GM21515 (cell line): ENCODE measurements at regions not wholly inside any gene's neighbourhood (a gene's known extent, or its start where the extent isn't known, plus 50 kb on each side); places are given as distances from the start of the nearest gene placed in this dataset.
A peak's percentile ranks its signal among the peaks of the same experiment; 100 is the strongest.

Source experiments
- ATAC-seq: cut with Tn5 transposase; IDR thresholded peaks from one replicate; pipeline ENCODE4 v1.9.1; 2021; ENCODE audit not compliant: unreplicated experiment

- peak; percentile 73 for ATAC-seq
Observed at GRCh38 chr6:98514073-98514720, 320.2 kb upstream of the POU3F2 start.

DNA sequence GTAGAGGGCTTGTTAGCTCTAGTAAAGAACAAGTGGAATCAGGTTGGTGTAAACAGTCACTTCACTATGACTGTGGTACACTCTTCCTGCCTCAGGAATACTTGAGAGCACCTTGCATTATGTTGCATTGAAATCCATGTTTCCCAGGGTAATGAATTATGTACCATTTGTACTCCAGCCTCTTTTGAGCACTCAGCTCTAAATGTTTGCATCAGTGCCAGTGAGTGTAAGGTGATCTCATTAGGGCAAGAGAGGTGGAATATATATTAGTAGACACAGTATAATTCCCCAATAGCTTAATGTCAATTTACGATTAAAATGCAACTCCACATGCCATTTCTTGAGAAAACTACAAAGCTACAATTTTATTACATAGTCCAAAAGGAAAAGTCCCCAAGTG lies 319.6 kb upstream of the POU3F2 start:
- no peak for ATAC-seq

DNA sequence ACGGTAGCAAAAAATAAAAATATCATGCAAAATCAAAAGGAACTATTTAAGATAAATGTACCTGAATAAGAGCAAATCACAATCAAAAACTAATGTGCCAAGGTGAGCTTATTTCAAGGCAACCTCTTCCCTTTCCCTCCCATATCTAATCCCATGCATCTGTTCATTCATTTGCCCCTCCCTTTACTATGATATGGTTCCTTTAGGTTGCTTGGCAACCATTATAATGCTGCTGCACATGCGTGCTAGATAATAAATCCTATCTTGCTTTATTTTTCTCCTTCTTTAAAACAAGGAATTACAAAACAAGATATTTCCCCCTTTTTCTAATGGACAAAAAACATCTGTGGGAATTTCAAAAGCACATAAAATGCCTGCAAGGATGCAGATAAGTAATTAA lies 318.2 kb upstream of the POU3F2 start:
- ATAC-seq = no peak

- ATAC-seq = no peak
Observed at GRCh38 chr6:98516866-98517265, 317.5 kb upstream of the POU3F2 start.

- no peak for ATAC-seq
Observed at GRCh38 chr6:98525860-98526259, 308.5 kb upstream of the POU3F2 start.

- ATAC-seq = no peak
Observed at GRCh38 chr6:98526465-98526864, 307.9 kb upstream of the POU3F2 start.

DNA sequence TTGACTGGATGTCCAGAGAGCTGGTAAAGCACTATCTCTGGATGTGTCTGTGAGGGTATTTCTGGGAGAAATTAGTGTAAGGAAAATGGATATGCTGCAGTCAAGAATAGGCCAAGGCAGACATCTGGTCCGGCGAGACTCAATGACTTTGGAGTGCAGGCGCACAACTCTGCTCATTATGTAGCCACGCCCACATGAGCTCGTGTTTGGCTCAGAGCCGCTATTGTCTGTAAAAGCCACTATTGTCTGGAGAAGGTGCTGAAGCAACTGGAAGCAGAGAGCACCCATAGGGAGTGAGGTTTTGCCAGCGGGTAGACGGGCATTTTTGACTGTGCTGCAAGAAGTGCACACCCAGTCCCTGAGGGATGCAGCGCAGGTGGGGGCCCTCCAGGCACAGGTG lies 305.0 kb upstream of the POU3F2 start:
- ATAC-seq = no peak

- no peak for ATAC-seq
Observed at GRCh38 chr6:98530732-98531131, 303.6 kb upstream of the POU3F2 start.

- ATAC-seq = no peak
Observed at GRCh38 chr6:98532004-98532403, 302.4 kb upstream of the POU3F2 start.

- ATAC-seq = no peak
Observed at GRCh38 chr6:98539741-98540140, 294.6 kb upstream of the POU3F2 start.

DNA sequence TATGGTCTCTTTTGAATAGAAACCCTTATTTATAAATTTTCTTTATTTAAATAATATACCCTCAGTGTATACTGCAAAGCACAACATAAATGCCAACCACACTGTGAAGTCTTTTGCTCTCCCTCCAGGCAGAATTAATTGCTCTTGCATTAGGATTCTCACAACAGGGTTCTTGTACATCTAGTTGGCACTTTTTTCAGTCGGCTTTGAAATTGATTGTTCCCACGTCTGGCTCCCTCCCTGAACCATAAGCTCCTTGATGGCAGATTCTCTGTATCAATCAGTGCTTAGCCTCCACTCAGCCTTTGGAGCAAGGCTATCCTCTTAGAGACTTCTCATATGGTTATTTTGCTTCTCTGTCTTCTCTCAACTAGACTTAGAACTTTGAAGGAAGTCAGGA lies 288.0 kb upstream of the POU3F2 start:
- ATAC-seq = no peak

GRCh38 chr6:98547151-98547550 lies 287.2 kb upstream of the POU3F2 start:
- no peak for ATAC-seq

- ATAC-seq = no peak
Observed at GRCh38 chr6:98547634-98548033, 286.7 kb upstream of the POU3F2 start.

DNA sequence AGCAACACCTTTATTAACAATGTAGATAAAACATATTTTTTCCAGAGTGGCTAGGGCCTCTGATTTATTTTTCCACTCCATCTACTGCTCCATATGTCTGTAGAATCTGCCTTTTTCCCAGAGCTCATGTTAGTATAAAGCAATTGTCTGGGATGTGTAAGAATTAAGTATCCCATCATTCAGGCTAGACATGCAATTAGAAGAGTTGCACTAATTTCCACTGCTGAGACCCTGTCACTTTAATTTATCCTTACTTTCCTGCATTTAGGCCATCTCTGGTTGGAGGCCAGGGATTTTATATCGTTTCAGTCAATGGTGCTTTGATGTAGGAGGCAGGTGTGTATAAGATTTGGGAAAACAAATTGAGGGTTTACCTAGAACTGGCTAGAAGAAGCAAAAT lies 286.1 kb upstream of the POU3F2 start:
- no peak for ATAC-seq

DNA sequence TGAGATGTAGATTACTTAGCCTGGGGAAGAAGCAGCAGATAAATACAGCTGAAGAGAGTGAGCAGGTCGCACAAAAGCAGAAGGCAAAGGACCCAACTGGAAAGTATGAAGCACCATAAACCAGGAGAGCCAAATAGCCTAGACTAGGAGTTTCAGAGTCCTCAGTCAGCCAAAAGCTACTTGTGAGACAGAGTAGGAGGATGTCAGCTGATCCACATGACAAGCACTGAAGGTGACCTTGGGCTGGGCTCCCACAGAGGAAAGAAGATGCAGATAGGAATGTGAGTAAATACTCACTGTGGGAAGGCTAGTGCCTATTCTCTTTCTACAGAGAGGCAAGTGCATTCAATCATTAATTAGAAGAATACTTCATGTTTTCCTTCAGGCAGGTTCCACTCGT lies 274.0 kb upstream of the POU3F2 start:
- ATAC-seq = no peak

DNA sequence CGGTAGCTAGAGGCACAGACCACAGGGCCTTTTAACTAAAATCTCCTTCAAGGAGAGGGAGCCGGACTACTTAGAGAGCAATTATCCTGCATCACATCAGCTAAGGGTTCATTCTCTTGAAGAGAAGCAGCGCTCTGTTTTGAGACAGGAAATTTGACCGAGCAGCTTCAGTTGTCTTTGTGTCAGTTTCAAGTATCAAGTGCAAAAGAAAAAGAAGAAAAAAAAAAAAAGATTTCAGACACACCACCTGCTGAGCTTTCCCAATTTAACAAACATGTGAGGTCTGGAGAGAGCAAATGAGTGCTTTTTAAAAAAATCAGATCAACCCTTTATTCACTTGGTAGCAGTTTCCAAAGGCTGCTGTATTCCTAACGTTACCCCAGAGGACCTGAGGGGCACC lies 273.5 kb upstream of the POU3F2 start:
- no peak for ATAC-seq

- no peak for ATAC-seq
Observed at GRCh38 chr6:98566126-98566525, 268.2 kb upstream of the POU3F2 start.

- no peak for ATAC-seq
Observed at GRCh38 chr6:98572579-98572978, 261.8 kb upstream of the POU3F2 start.

GRCh38 chr6:98574984-98575383 lies 259.4 kb upstream of the POU3F2 start:
- ATAC-seq = no peak

DNA sequence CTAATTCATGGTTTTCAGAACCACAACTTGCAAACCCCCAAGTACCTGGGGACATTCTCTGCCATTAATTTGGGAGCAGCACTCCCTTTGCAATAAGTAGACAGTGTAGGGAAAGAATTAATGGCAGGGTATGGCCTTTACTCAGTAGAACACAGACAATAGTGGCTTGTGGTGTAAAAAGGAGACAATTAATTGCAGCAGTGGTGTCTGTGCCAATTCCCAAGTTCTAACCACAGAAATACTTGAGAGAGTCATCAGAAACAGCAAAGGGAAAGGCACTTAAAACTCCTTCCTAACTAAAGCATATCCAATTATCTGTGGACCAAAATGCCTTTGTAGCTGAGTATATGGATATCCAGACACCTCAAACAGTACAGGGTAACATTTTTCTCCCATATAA lies 257.6 kb upstream of the POU3F2 start:
- ATAC-seq = no peak

GRCh38 chr6:98578016-98578415 lies 256.4 kb upstream of the POU3F2 start:
- ATAC-seq = no peak

GRCh38 chr6:98579079-98579478 lies 255.3 kb upstream of the POU3F2 start:
- ATAC-seq = no peak

GRCh38 chr6:98579941-98580340 lies 254.4 kb upstream of the POU3F2 start:
- no peak for ATAC-seq

GRCh38 chr6:98581705-98582104 lies 252.7 kb upstream of the POU3F2 start:
- no peak for ATAC-seq
